ENCODE measurements at regions not wholly inside any gene's neighbourhood (a gene's known extent, or its start where the extent isn't known, plus 50 kb on each side); places are given as distances from the start of the nearest gene placed in this dataset.

GRCh38 chr15:67957435-67958132, 96.5 kb upstream of the PIAS1 start:
- peaks cover 2% of the 10 kb centered on the region for H3K27me3 Mint-ChIP-seq (ENCODE audit: insufficient read depth, low read depth, poor library complexity)
- H3K79me2 ChIP-seq (replicated peaks; ENCODE audit: insufficient read depth): no peaks in the 10 kb centered on the region
- peaks cover 21% of the 10 kb centered on the region for H3K4me1 Mint-ChIP-seq
- H3K9me3 Mint-ChIP-seq: no peaks in the 10 kb centered on the region
- no peak overlapping the region for H3K4me3 Mint-ChIP-seq
- DNase-seq (ENCODE audit: low spot score): no peak
- peaks cover 15% of the 10 kb centered on the region for H3K4me1 ChIP-seq (ENCODE audit: insufficient read depth)
- no peaks in the 10 kb centered on the region for H3K36me3 Mint-ChIP-seq (ENCODE audit: low read depth)
- no peak for ATAC-seq
- no peak overlapping the region for H3K4me3 ChIP-seq
- no peak overlapping the region for H3K4me2 ChIP-seq
- no peak overlapping the region for H3K27ac Mint-ChIP-seq
- 0 out of 2 replicates have a peak, but pooled peaks cover 6% of the 10 kb centered on the region for H3K9me2 ChIP-seq (ENCODE audit: insufficient read depth)
- TF ChIP-seq ZNF462 (CRISPR knock-in tag; IDR thresholded peaks at IDR 0.05): no peak
- no peak for TF ChIP-seq ETS1 (IDR thresholded peaks at IDR 0.05)
- TF ChIP-seq ZNF331 (CRISPR knock-in tag; IDR thresholded peaks at IDR 0.05; ENCODE audit: low read depth): no peak
- no peak for TF ChIP-seq STAT1 (IDR thresholded peaks at IDR 0.05; ENCODE audit: unreplicated experiment)
- no peak for TF ChIP-seq POLR2AphosphoS5 (IDR thresholded peaks at IDR 0.05; ENCODE audit: low read depth)
- no peak for TF ChIP-seq EZH2phosphoT487 (IDR thresholded peaks at IDR 0.05; ENCODE audit: unreplicated experiment)
- TF ChIP-seq EZH2 (IDR thresholded peaks at IDR 0.05; ENCODE audit: low read depth, unreplicated experiment): no peak
- TF ChIP-seq CTCF (conservative IDR thresholded peaks at IDR 0.05; ENCODE audit: low read depth in 2 of 2): no peak
- TF ChIP-seq JUNB (IDR thresholded peaks at IDR 0.05; ENCODE audit: unreplicated experiment): no peak
- TF ChIP-seq CREB1 (CRISPR knock-in tag; IDR thresholded peaks at IDR 0.05; ENCODE audit: low read depth): no peak
- TF ChIP-seq REST (IDR thresholded peaks at IDR 0.05; ENCODE audit: unreplicated experiment): no peak
- TF ChIP-seq NANOG (IDR thresholded peaks at IDR 0.05; ENCODE audit: borderline replicate concordance): no peak
- no peak for TF ChIP-seq ZNF114 (CRISPR knock-in tag; IDR thresholded peaks at IDR 0.05)
- H3K27me3 ChIP-seq (ENCODE audit: insufficient read depth): no peaks in the 10 kb centered on the region
- no peak overlapping the region for H3K27ac ChIP-seq (ENCODE audit: low read depth)
- no peaks in the 10 kb centered on the region for H3F3A ChIP-seq (replicated peaks; ENCODE audit: low read depth)
- no peak overlapping the region for H2AFZ ChIP-seq
- H4K20me1 ChIP-seq (replicated peaks; ENCODE audit: insufficient read depth): no peaks in the 10 kb centered on the region
- H3K36me3 ChIP-seq (ENCODE audit: insufficient read depth): no peaks in the 10 kb centered on the region
